ENCODE measurements at regions not wholly inside any gene's neighbourhood (a gene's known extent, or its start where the extent isn't known, plus 50 kb on each side); places are given as distances from the start of the nearest gene placed in this dataset.

DNA sequence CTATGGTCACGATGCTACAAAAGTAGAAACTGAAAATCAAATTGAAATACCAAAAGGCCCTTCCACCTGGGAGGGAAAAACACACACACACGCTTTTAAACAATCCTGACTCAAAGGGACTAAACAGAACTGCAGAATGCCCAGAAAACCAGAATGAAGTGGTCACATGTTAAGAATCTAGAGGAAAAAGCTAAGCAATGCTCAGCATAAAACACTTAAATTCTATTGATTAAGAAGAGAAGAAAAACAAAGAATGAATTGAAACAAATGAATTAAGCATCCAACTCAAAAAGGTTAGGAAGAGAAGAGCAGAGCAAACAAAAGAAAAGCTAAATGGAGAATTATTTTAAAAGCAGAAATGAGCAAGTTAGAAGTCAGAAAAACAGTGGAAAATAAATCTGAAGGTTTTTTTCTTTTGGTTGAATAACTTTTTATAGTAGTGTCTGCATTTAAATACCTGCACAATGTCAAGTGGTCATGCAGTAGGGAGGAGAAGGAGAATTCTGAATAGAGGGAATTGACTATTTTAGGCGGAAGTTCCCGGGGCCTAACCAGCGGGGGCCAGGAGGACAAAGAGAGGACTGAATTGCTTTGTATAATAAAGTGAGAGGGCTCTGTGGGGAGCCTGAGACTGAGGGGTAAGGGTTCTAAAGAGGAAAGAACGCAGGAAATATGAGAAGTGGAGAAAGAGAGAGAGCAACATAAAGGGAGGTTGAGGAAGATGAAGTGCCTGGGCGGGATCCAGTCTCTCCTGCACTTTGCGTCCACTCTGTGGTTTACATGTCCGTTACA is 146.8 kb downstream of the ATPSCKMT start (continued):
- no peak for TF ChIP-seq RCOR2 (CRISPR knock-in tag; IDR thresholded peaks at IDR 0.05)
- no peak for TF ChIP-seq PRMT3 (CRISPR knock-in tag; IDR thresholded peaks at IDR 0.05; ENCODE audit: borderline replicate concordance, low read depth)
- TF ChIP-seq, protein P1, sequence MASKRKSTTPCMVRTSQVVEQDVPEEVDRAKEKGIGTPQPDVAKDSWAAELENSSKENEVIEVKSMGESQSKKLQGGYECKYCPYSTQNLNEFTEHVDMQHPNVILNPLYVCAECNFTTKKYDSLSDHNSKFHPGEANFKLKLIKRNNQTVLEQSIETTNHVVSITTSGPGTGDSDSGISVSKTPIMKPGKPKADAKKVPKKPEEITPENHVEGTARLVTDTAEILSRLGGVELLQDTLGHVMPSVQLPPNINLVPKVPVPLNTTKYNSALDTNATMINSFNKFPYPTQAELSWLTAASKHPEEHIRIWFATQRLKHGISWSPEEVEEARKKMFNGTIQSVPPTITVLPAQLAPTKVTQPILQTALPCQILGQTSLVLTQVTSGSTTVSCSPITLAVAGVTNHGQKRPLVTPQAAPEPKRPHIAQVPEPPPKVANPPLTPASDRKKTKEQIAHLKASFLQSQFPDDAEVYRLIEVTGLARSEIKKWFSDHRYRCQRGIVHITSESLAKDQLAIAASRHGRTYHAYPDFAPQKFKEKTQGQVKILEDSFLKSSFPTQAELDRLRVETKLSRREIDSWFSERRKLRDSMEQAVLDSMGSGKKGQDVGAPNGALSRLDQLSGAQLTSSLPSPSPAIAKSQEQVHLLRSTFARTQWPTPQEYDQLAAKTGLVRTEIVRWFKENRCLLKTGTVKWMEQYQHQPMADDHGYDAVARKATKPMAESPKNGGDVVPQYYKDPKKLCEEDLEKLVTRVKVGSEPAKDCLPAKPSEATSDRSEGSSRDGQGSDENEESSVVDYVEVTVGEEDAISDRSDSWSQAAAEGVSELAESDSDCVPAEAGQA (IDR thresholded peaks at IDR 0.05; ENCODE audit: low read depth), result no peak
- TF ChIP-seq, protein P1 (CRISPR knock-in tag; IDR thresholded peaks at IDR 0.05; ENCODE audit: borderline replicate concordance), result no peak
- TF ChIP-seq PHB2 (IDR thresholded peaks at IDR 0.05; ENCODE audit: partially characterized antibody), result no peak
- no peak for TF ChIP-seq BORCS8-MEF2B (CRISPR knock-in tag; IDR thresholded peaks at IDR 0.05)
- TF ChIP-seq, protein P2, sequence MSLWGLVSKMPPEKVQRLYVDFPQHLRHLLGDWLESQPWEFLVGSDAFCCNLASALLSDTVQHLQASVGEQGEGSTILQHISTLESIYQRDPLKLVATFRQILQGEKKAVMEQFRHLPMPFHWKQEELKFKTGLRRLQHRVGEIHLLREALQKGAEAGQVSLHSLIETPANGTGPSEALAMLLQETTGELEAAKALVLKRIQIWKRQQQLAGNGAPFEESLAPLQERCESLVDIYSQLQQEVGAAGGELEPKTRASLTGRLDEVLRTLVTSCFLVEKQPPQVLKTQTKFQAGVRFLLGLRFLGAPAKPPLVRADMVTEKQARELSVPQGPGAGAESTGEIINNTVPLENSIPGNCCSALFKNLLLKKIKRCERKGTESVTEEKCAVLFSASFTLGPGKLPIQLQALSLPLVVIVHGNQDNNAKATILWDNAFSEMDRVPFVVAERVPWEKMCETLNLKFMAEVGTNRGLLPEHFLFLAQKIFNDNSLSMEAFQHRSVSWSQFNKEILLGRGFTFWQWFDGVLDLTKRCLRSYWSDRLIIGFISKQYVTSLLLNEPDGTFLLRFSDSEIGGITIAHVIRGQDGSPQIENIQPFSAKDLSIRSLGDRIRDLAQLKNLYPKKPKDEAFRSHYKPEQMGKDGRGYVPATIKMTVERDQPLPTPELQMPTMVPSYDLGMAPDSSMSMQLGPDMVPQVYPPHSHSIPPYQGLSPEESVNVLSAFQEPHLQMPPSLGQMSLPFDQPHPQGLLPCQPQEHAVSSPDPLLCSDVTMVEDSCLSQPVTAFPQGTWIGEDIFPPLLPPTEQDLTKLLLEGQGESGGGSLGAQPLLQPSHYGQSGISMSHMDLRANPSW (CRISPR knock-in tag; IDR thresholded peaks at IDR 0.05; ENCODE audit: borderline replicate concordance), result no peak
- no peak for TF ChIP-seq ZNF589 (CRISPR knock-in tag; conservative IDR thresholded peaks at IDR 0.05)
- TF ChIP-seq USF2 (IDR thresholded peaks at IDR 0.05; ENCODE audit: low read depth, low read length), result no peak
- TF ChIP-seq USF2 (CRISPR knock-in tag; IDR thresholded peaks at IDR 0.05; ENCODE audit: borderline replicate concordance), result no peak
- TF ChIP-seq ZNF597 (CRISPR knock-in tag; IDR thresholded peaks at IDR 0.05), result no peak
- no peak for TF ChIP-seq MED13 (CRISPR knock-in tag; IDR thresholded peaks at IDR 0.05)
